ENCODE measurements at regions not wholly inside any gene's neighbourhood (a gene's known extent, or its start where the extent isn't known, plus 50 kb on each side); places are given as distances from the start of the nearest gene placed in this dataset.

- Histone ChIP-seq H3K36me3 (ENCODE audit: insufficient read depth, low read length) (no peaks in the 10 kb centered on the region), H3K4me3 (ENCODE audit: low read length) (no peak overlapping the region), H3K4me1 (ENCODE audit: insufficient read depth, low read length) (no peaks in the 10 kb centered on the region), H3K9me3 (ENCODE audit: low read length) (no peaks in the 10 kb centered on the region), H2AFZ (ENCODE audit: low read depth, low read length) (no peak overlapping the region), H3K27me3 (ENCODE audit: insufficient read depth, low read length) (no peaks in the 10 kb centered on the region)
Measured at GRCh38 chr12:107992870-107993451, 136.1 kb upstream of the WSCD2 start.

DNA sequence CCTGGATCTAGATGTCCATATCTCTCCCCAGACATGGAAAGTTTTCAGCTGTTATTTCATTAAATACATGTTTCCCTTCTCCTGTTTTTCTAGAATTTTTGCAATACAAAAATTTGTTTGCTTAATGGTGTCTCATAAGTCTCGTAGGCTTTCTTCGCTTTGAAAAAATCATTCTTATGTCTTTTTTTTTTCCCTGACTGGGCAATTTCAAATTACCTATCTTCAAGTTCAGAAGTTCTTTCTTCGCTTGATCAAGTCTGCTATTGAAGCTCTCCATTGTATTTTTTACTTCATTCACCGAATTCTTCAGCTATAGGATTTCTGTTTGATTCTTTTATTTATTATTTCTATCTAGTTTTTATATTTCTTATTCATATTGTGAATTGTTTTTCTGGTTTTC, 130.2 kb upstream of the WSCD2 start:
- H3K36me3 ChIP-seq (ENCODE audit: insufficient read depth, low read length) = no peaks in the 10 kb centered on the region
- no peaks in the 10 kb centered on the region for H3K27me3 ChIP-seq (ENCODE audit: insufficient read depth, low read length)
- H3K9me3 ChIP-seq (ENCODE audit: low read length) = no peaks in the 10 kb centered on the region
- H3K4me1 ChIP-seq (ENCODE audit: insufficient read depth, low read length) = no peaks in the 10 kb centered on the region
- no peak overlapping the region for H3K4me3 ChIP-seq (ENCODE audit: low read length)
- H2AFZ ChIP-seq (ENCODE audit: low read depth, low read length) = no peak overlapping the region

GRCh38 chr12:108000111-108000510, 129.0 kb upstream of the WSCD2 start:
- H3K27me3 ChIP-seq (ENCODE audit: insufficient read depth, low read length) = no peaks in the 10 kb centered on the region
- H3K4me1 ChIP-seq (ENCODE audit: insufficient read depth, low read length) = no peaks in the 10 kb centered on the region
- H3K4me3 ChIP-seq (ENCODE audit: low read length) = no peak overlapping the region
- H3K36me3 ChIP-seq (ENCODE audit: insufficient read depth, low read length) = no peaks in the 10 kb centered on the region
- H3K9me3 ChIP-seq (ENCODE audit: low read length) = no peaks in the 10 kb centered on the region
- H2AFZ ChIP-seq (ENCODE audit: low read depth, low read length) = no peak overlapping the region

- Histone ChIP-seq H3K27me3 (ENCODE audit: insufficient read depth, low read length) (no peaks in the 10 kb centered on the region), H3K36me3 (ENCODE audit: insufficient read depth, low read length) (no peaks in the 10 kb centered on the region), H3K4me1 (ENCODE audit: insufficient read depth, low read length) (no peaks in the 10 kb centered on the region), H2AFZ (ENCODE audit: low read depth, low read length) (no peak overlapping the region), H3K9me3 (ENCODE audit: low read length) (no peaks in the 10 kb centered on the region), H3K4me3 (ENCODE audit: low read length) (no peak overlapping the region)
Measured at GRCh38 chr12:108004319-108004718, 124.8 kb upstream of the WSCD2 start.

DNA sequence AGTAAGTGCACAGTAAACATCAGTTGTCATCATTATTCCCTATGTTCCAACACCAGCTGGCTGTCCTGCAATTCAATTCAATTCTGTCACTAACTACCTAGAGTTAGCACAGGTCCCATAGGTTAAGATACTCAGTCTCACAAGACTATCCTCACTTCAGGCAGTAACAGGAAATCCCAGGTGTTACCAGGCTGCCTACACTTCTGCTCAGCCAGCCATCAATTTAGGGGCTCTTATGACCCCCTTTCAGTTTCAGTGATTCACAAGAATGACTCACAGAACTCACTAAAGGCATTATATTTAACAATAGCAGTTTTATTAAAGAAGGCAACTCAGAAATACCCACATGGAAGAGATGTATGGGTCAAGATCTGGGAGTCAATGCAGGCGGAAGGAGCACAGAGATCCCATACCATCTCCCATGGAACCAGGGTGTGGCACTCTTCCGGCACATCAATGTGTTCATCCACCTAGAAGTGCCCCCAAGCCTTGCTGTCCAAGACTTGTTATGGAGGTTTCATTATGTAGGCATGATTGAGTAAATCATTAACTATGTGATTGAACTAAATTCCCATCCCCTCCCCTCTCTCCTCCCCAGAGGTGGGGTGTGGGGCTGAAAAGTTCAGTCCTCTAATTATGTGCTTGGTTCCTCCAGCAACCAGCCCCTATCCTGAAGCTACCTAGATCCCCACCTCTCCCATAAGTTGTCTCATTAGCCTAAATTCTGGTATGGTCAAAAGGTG, 120.8 kb upstream of the WSCD2 start:
- Histone ChIP-seq H2AFZ (ENCODE audit: low read depth, low read length) (no peak overlapping the region), H3K9me3 (ENCODE audit: low read length) (no peaks in the 10 kb centered on the region), H3K36me3 (ENCODE audit: insufficient read depth, low read length) (no peaks in the 10 kb centered on the region), H3K4me1 (ENCODE audit: insufficient read depth, low read length) (no peaks in the 10 kb centered on the region), H3K4me3 (ENCODE audit: low read length) (no peak overlapping the region), H3K27me3 (ENCODE audit: insufficient read depth, low read length) (peaks cover 5% of the 10 kb centered on the region)

GRCh38 chr12:108009442-108010070, 119.5 kb upstream of the WSCD2 start:
- Histone ChIP-seq H3K27me3 (ENCODE audit: insufficient read depth, low read length) (peaks cover 5% of the 10 kb centered on the region), H3K4me1 (ENCODE audit: insufficient read depth, low read length) (no peaks in the 10 kb centered on the region), H2AFZ (ENCODE audit: low read depth, low read length) (no peak overlapping the region), H3K4me3 (ENCODE audit: low read length) (no peak overlapping the region), H3K36me3 (ENCODE audit: insufficient read depth, low read length) (no peaks in the 10 kb centered on the region), H3K9me3 (ENCODE audit: low read length) (no peaks in the 10 kb centered on the region)

- H3K27me3 ChIP-seq (ENCODE audit: insufficient read depth, low read length) = peaks cover 5% of the 10 kb centered on the region
- H3K4me3 ChIP-seq (ENCODE audit: low read length) = no peak overlapping the region
- no peaks in the 10 kb centered on the region for H3K36me3 ChIP-seq (ENCODE audit: insufficient read depth, low read length)
- H3K4me1 ChIP-seq (ENCODE audit: insufficient read depth, low read length) = no peaks in the 10 kb centered on the region
- H2AFZ ChIP-seq (ENCODE audit: low read depth, low read length) = no peak overlapping the region
- no peaks in the 10 kb centered on the region for H3K9me3 ChIP-seq (ENCODE audit: low read length)
Measured at GRCh38 chr12:108016022-108016564, 113.0 kb upstream of the WSCD2 start.

DNA sequence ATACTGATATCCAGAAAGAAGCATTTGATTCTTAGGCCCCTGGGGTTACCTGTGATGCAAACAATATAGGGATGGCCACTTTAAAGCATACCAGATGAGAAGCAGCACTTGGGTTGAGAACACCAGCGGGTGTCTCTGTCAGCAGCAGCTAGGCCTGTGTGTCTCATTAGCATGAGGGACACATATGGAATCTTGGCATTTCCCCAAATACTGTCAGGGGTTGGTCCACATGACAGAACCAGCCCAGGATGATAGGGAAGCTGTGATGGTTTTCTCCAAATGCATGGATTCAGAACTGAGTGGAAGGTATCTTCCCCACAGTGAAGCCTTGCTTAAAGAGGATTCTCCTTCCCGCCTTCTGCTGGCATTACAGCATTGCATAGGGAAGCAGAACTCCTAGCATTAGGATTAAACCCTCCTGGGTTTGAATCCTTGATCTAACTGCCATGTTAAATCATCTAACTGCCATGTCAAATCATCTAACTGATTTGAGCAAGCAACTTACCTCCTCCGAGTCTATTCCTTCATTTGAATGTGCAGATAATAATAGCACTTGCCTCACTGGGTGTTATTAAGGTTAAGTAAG, 111.5 kb upstream of the WSCD2 start:
- no peak overlapping the region for H3K4me3 ChIP-seq (ENCODE audit: low read length)
- H3K36me3 ChIP-seq (ENCODE audit: insufficient read depth, low read length) = no peaks in the 10 kb centered on the region
- H2AFZ ChIP-seq (ENCODE audit: low read depth, low read length) = no peak overlapping the region
- H3K27me3 ChIP-seq (ENCODE audit: insufficient read depth, low read length) = peaks cover 5% of the 10 kb centered on the region
- no peaks in the 10 kb centered on the region for H3K4me1 ChIP-seq (ENCODE audit: insufficient read depth, low read length)
- no peaks in the 10 kb centered on the region for H3K9me3 ChIP-seq (ENCODE audit: low read length)

GRCh38 chr12:108019862-108020261, 109.2 kb upstream of the WSCD2 start:
- H3K4me3 ChIP-seq (ENCODE audit: low read length) = no peak overlapping the region
- H3K9me3 ChIP-seq (ENCODE audit: low read length) = no peaks in the 10 kb centered on the region
- no peaks in the 10 kb centered on the region for H3K36me3 ChIP-seq (ENCODE audit: insufficient read depth, low read length)
- no peak overlapping the region for H2AFZ ChIP-seq (ENCODE audit: low read depth, low read length)
- no peaks in the 10 kb centered on the region for H3K27me3 ChIP-seq (ENCODE audit: insufficient read depth, low read length)
- no peaks in the 10 kb centered on the region for H3K4me1 ChIP-seq (ENCODE audit: insufficient read depth, low read length)

GRCh38 chr12:108021141-108021540, 107.9 kb upstream of the WSCD2 start:
- Histone ChIP-seq H3K36me3 (ENCODE audit: insufficient read depth, low read length) (no peaks in the 10 kb centered on the region), H3K4me3 (ENCODE audit: low read length) (no peak overlapping the region), H2AFZ (ENCODE audit: low read depth, low read length) (no peak overlapping the region), H3K27me3 (ENCODE audit: insufficient read depth, low read length) (no peaks in the 10 kb centered on the region), H3K4me1 (ENCODE audit: insufficient read depth, low read length) (no peaks in the 10 kb centered on the region), H3K9me3 (ENCODE audit: low read length) (no peaks in the 10 kb centered on the region)

DNA sequence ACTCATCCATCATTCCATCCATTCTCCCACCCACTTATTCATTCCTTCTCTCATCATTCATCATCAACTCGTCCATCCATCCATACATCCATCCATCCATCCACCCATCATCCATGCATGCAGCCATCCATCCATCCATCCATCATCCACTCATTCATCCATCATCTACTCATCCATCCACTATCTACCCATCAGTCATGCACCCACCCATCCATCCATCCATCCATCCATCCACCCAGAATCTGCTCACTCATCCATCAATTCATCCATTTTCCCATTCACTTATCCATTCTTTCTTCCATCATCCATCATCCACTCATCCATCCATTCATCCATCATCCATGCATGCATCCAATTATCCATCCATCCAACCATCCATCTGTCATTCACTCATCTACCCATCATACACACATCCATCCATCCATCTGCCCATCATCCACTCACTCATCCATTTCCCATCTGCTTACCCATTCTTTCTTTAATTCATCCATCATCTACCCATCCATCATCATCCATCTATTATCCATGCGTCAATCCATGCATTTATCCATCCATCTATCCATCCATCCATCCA, 107.1 kb upstream of the WSCD2 start:
- H3K4me1 ChIP-seq (ENCODE audit: insufficient read depth, low read length) = no peaks in the 10 kb centered on the region
- H3K4me3 ChIP-seq (ENCODE audit: low read length) = no peak overlapping the region
- no peak overlapping the region for H2AFZ ChIP-seq (ENCODE audit: low read depth, low read length)
- no peaks in the 10 kb centered on the region for H3K9me3 ChIP-seq (ENCODE audit: low read length)
- no peaks in the 10 kb centered on the region for H3K27me3 ChIP-seq (ENCODE audit: insufficient read depth, low read length)
- H3K36me3 ChIP-seq (ENCODE audit: insufficient read depth, low read length) = no peaks in the 10 kb centered on the region

DNA sequence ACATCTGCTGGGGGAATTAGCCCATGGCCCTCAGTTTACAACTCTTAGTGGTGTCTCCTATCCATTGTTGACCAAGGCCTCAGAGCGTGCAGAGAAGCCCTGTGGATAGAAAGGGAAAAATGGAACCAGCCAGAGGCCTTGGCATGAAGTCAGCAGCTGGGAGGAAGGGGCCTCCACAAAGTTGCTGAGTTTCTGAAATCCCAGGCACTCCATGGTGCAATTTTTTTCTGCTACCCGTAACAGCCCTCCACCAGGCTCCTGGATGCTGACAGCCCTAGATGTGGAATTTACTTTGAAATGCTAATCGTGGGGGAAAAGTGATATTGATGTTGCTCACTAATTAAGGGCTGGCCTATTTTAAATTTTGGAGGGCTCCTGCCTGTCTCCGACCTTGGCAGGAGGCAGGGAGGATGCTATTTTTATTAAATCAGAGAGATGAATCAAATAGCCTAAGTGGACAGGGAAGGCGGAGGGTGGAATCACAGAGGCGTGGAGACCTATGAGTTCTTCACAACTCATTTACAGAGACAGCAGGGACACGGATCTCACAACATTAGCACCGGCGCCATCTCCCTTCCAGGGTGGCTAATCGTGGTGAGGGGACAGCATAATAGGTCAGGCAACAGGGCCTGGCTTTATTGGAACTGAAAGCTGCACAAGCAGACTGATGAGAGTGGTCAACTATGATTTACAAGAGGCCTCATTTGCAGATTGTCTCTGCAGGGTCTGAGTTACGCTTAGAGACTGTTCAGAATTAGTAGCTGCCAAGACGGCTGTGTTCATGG, 99.8 kb upstream of the WSCD2 start:
- Histone ChIP-seq H3K9me3 (ENCODE audit: low read length) (no peaks in the 10 kb centered on the region), H3K36me3 (ENCODE audit: insufficient read depth, low read length) (no peaks in the 10 kb centered on the region), H3K27me3 (ENCODE audit: insufficient read depth, low read length) (no peaks in the 10 kb centered on the region), H3K4me3 (ENCODE audit: low read length) (no peak overlapping the region), H3K4me1 (ENCODE audit: insufficient read depth, low read length) (peaks cover 3% of the 10 kb centered on the region), H2AFZ (ENCODE audit: low read depth, low read length) (no peak overlapping the region)

Data from neuron (in vitro differentiated cells).